Heart right ventricle (tissue), 16 donors: ENCODE measurements at regions not wholly inside any gene's neighbourhood (a gene's known extent, or its start where the extent isn't known, plus 50 kb on each side); places are given as distances from the start of the nearest gene placed in this dataset.
"Not testable (repeated sequence)": the region's sequence is repeated elsewhere in the genome, so short reads cannot be mapped to it uniquely, and the experiment has no call there.

Experiments
- ATAC-seq, 8 donors: fragments of 200-7000 bp; cut with Tn5 transposase; one replicate each; pipeline ENCODE4 v1.9.1; 2020; ENCODE audit warnings: mild to moderate bottlenecking in 8 of 8, moderate library complexity in 8 of 8, moderate number of reproducible peaks in 1 of 8
- DNase-seq, 2 donors: peaks; one replicate each; pipeline ENCODE4 v3.0.0-alpha.2; 2020
- H3K27ac ChIP-seq, 10 donors: fragments of 200-600 bp; sonication (generic) in 2 of 10; one replicate each; pipeline versions ENCODE4 v1.5.0 to v1.8.0; 2020 to 2022; ENCODE audit warnings: mild to moderate bottlenecking in 3 of 10
- H3K27me3 ChIP-seq, 7 donors: fragments of 200-600 bp; one replicate each; pipeline ENCODE4 v1.8.0; 2021 to 2022; ENCODE audit warnings: mild to moderate bottlenecking in 2 of 7
- H3K36me3 ChIP-seq, 9 donors: fragments of 200-600 bp; sonication (generic) in 1 of 9; one replicate each; pipeline versions ENCODE4 v1.5.0 to v1.8.0; 2020 to 2022; ENCODE audit warnings: mild to moderate bottlenecking in 2 of 9
- H3K4me1 ChIP-seq, 9 donors: fragments of 200-600 bp; sonication (generic) in 1 of 9; one replicate each; pipeline versions ENCODE4 v1.5.0 to v1.8.0; 2020 to 2022; ENCODE audit warnings: mild to moderate bottlenecking in 4 of 9
- H3K4me3 ChIP-seq, 10 donors: fragments of 200-600 bp; sonication (generic) in 2 of 10; one replicate each; pipeline versions ENCODE4 v1.5.0 to v1.8.0; 2020 to 2022; ENCODE audit warnings: mild to moderate bottlenecking in 7 of 10, moderate library complexity in 2 of 10
- H3K9me3 ChIP-seq, 11 donors: fragments of 200-600 bp in 10 of 11; sonication (generic) in 2 of 11; one replicate each; pipeline versions ENCODE4 v1.5.0 to v1.8.0; 2013 to 2022; ENCODE audit warnings: mild to moderate bottlenecking in 2 of 11, control low read depth in 1 of 11, moderate library complexity in 1 of 11
- CTCF ChIP-seq, 9 donors: fragments of 200-600 bp; sonication (generic) in 2 of 9; IDR thresholded peaks; one replicate each; pipeline versions ENCODE4 v1.5.0 to v1.8.0; 2021 to 2022; ENCODE audit warnings: antibody characterized with exemption in 9 of 9, mild to moderate bottlenecking in 5 of 9, moderate library complexity in 1 of 9
- WGBS, 2 donors: extraction: QIAGEN DNeasy Blood & Tissue Kit; methylation state at CpG; one replicate each; pipeline ENCODE4 v1.1.7; 2013; ENCODE audit warnings: inconsistent platforms in 1 of 2; 5-methylcytosine and 5-hydroxymethylcytosine counted together
- intact Hi-C, 10 donors: fragments of 100-400 bp; cut with DNase I; formaldehyde crosslinking; loops; one replicate each; pipeline versions ENCODE4 v1.11.1 to v1.14.2; 2022
- donor health status: Arrhythmogenic right ventricular cardiomyopathy.
- donor health status: ischemic (EF 13 %, LVEDD 7.1; RV severe dilation, severe dysfunction).
- donor health status: healthy with polysubstance abuse.
- donor health status: DM: no; HTN: yes; CAD: no.
- donor health status: DM: no; HTN: no; CAD: no.
- donor health status: ischemic (EF 25% LVEDD 6.9; RV normal size, moderate dysfunction).
- donor health status: ischemic (EF 25% LVEDD 5.7; RV mildly dilated, moderate dysfunction).
- donor health status: healthy.
- donor health status: DM: yes; HTN: yes; CAD: no.
- donor health status: Ischemic cardiomyopathy.
- donor health status: ischemic (EF 35%, LVEDD 5.7; RV mildly dilated, moderate dysfunction).
- donor health status: nonischemic (EF 11% LVEDD 7.7; RV severe dilation, severe dysfunction).
- donor health status: DM: yes; HTN: yes; CAD: no.
- donor health status: PGD.
- donor health status: ischemic (EF 29% LVEDD 5.4; RV normal size, mild dysfunction).
- donor health status: nonischemic (EF 23%, LVEDD 6.1; RV moderate dilation, normal function).

GRCh38 chrX:46198858-46199257 lies 346.4 kb downstream of the ZNF674 start:
- no peak for TF ChIP-seq CTCF (IDR thresholded peaks at IDR 0.05)
- intact Hi-C loops, result loop anchor here in 1 of 10 donors (10.0 kb wide), 1 partner anchor 64 kb away; no protein-coding TSS in a partner anchor
- no peak overlapping the region for H3K4me3 ChIP-seq
- WGBS, 2 donors, result 89 to 100% methylated on average over 1 of the region's 1 CpG
- DNase-seq, result no peak
- H3K36me3 ChIP-seq, result no peaks in the 10 kb centered on the region
- no peak for ATAC-seq
- H3K27ac ChIP-seq, result no peak overlapping the region
- no peaks in the 10 kb centered on the region for H3K4me1 ChIP-seq
- peaks cover 0 to 24% (median 0%) of the 10 kb centered on the region in 7 donors for H3K27me3 ChIP-seq
- peaks cover 0 to 12% (median 0%) of the 10 kb centered on the region in 11 donors for H3K9me3 ChIP-seq

- not testable (repeated sequence) for H3K36me3 ChIP-seq, DNase-seq, ATAC-seq, H3K4me1 ChIP-seq, H3K27me3 ChIP-seq, H3K27ac ChIP-seq, H3K4me3 ChIP-seq, H3K9me3 ChIP-seq
- WGBS, 2 donors, result 85 to 95% methylated on average over 2 of the region's 2 CpGs
- intact Hi-C loops, result loop anchor here in 1 of 10 donors (5.0 kb wide), 1 partner anchor 56 kb away; no protein-coding TSS in a partner anchor
These were observed 358.5 kb downstream of the ZNF674 start for GRCh38 chrX:46186811-46187106.

DNA sequence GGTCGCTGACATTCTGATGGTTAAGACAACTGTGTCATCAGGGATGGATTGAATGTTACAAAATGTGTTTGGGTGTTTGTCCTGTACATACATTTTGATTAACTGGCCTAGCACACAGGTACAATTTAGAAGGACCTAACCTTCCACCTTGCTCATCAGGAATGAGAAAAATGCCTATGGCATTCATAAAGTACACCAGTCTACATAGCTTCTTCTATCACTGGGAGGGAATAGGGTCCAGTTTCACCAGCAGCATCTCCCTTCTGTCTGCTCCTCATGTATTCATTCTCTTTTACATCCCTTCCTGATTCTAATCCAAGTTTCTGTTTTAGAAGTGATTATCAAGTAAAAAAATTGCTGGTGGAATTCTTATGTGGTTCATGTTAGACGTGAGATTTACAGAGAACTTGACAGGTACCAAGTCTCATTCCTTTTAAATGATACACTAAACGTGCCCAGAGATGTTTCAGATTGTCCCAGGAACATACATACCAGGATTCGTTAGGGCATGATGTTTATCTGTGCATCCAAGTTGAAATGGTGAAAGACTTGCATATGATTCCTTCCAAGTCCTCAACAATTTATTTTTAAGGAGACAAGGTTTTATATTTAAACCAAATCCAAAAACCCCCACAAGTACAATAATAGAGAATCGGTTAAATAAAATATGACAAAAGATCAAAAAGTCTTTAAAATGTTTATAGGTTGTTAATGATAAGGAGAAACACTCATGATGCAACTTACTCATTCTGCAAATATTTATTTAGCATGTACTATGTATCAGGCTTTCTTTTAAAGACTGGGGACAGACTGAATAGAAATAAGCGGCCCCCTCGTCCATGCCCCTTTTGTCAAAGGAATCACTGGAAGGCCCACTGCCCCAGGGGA lies 359.1 kb downstream of the ZNF674 start:
- no peak for TF ChIP-seq CTCF (IDR thresholded peaks at IDR 0.05)
- H3K27me3 ChIP-seq, result peaks cover 0 to 9% (median 0%) of the 10 kb centered on the region in 7 donors
- no peaks in the 10 kb centered on the region for H3K4me1 ChIP-seq
- intact Hi-C loops, result loop anchor here in 1 of 10 donors (5.0 kb wide), 1 partner anchor 56 kb away; no protein-coding TSS in a partner anchor
- H3K4me3 ChIP-seq, result no peak overlapping the region
- WGBS, 2 donors, result 73 to 81% methylated on average over 7 of the region's 7 CpGs
- no peaks in the 10 kb centered on the region for H3K9me3 ChIP-seq
- ATAC-seq, result no peak
- H3K36me3 ChIP-seq, result no peaks in the 10 kb centered on the region
- no peak for DNase-seq
- no peak overlapping the region for H3K27ac ChIP-seq

- H3K27ac ChIP-seq, result no peak overlapping the region
- no peak overlapping the region for H3K4me3 ChIP-seq
- ATAC-seq (no peak), DNase-seq (no peak)
- no peaks in the 10 kb centered on the region for H3K4me1 ChIP-seq
- H3K9me3 ChIP-seq, result no peaks in the 10 kb centered on the region
- 81 to 84% methylated on average over 2 of the region's 2 CpGs for WGBS, 2 donors
- no peak for TF ChIP-seq CTCF (IDR thresholded peaks at IDR 0.05)
- intact Hi-C loops, result loop anchor here in 1 of 10 donors (5.0 kb wide), 1 partner anchor 58 kb away; no protein-coding TSS in a partner anchor
- peaks cover 0 to 14% (median 0%) of the 10 kb centered on the region in 7 donors for H3K27me3 ChIP-seq
- H3K36me3 ChIP-seq, result no peaks in the 10 kb centered on the region
These were observed 360.5 kb downstream of the ZNF674 start for GRCh38 chrX:46184749-46185148.

GRCh38 chrX:46180258-46180687 lies 364.9 kb downstream of the ZNF674 start:
- no peaks in the 10 kb centered on the region for H3K36me3 ChIP-seq
- WGBS, 2 donors, result 47 to 56% methylated on average over 3 of the region's 3 CpGs
- no peaks in the 10 kb centered on the region for H3K4me1 ChIP-seq
- H3K27ac ChIP-seq, result no peak overlapping the region
- no peak for TF ChIP-seq CTCF (IDR thresholded peaks at IDR 0.05)
- ATAC-seq, result no peak
- no peaks in the 10 kb centered on the region for H3K9me3 ChIP-seq
- intact Hi-C loops, result no loop called here
- no peak for DNase-seq
- peaks cover 0 to 24% (median 0%) of the 10 kb centered on the region in 7 donors for H3K27me3 ChIP-seq
- H3K4me3 ChIP-seq, result no peak overlapping the region
